Hippocampal formation (tissue), 2 donors: ENCODE measurements at regions not wholly inside any gene's neighbourhood (a gene's known extent, or its start where the extent isn't known, plus 50 kb on each side); places are given as distances from the start of the nearest gene placed in this dataset.

ENCODE experiments used
- DNase-seq, 2 donors: peaks; one replicate each; lab custom pipeline; 2025; lab: John Stamatoyannopoulos, UW

GRCh38 chr6:82818727-82819126 lies 246.9 kb downstream of the UBE3D start:
- no peak for DNase-seq

- DNase-seq = no peak
These were observed 242.3 kb downstream of the UBE3D start for GRCh38 chr6:82823361-82823760.

- no peak for DNase-seq
These were observed 232.8 kb downstream of the UBE3D start for GRCh38 chr6:82832811-82833210.

GRCh38 chr6:82833481-82833880 lies 232.2 kb downstream of the UBE3D start:
- DNase-seq = no peak

DNA sequence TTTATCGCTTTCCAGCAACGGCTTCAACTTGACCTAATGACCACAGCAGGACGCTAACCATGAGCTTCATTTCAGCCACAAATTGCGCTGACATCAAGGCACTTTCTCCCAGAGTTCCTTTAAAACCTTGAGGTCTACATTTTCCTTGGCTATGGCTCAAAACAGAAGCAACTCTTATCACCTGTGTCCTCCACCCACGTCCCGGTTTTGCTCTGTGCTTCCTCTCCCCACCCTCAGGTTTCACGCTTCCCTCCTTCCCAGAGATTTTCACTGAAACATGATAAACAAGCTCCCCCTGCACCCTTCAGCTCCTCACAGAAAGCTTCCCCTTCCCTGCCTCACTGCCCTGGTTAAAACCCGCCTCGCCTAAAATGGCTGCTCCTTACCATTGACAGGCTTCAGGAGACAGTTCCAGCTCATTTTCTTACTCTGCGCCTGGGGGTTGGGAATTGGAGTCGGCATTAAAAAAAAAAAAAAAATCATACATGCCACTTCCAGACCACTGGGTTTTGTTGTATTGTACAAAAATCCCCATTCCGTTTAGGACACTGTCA lies 229.5 kb downstream of the UBE3D start:
- no peak for DNase-seq

DNA sequence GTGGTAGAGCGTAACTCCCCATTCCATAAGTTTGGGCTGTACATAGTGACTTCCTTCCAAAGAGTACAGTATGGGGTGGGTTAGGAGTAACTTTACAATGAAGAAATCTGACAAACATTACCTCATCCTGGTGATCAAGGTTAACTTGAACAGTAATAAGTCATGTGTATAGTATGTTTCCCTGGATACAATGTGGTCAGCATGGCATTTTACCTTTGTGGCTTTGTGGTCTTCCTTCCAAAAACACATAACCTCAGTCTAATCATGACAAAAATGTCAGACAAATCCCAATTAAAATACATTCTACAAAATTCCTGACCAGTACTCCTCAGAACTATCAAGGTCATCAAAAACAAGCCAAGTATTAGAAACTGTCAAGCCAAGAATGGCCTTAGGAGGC lies 225.1 kb downstream of the UBE3D start:
- DNase-seq = no peak

- no peak for DNase-seq
These were observed 224.3 kb downstream of the UBE3D start for GRCh38 chr6:82841309-82841708.
